GM12872 (cell line): ENCODE measurements at regions not wholly inside any gene's neighbourhood (a gene's known extent, or its start where the extent isn't known, plus 50 kb on each side); places are given as distances from the start of the nearest gene placed in this dataset.

ENCODE experiments used
- TF ChIP-seq, protein P1 (sequence below): IDR thresholded peaks from 3 replicates; pipeline ENCODE4 v1.5.1; 2011; ENCODE audit warnings: low read depth, mild to moderate bottlenecking, low read length, moderate library complexity; ENCODE audit not compliant: insufficient read depth

DNA sequence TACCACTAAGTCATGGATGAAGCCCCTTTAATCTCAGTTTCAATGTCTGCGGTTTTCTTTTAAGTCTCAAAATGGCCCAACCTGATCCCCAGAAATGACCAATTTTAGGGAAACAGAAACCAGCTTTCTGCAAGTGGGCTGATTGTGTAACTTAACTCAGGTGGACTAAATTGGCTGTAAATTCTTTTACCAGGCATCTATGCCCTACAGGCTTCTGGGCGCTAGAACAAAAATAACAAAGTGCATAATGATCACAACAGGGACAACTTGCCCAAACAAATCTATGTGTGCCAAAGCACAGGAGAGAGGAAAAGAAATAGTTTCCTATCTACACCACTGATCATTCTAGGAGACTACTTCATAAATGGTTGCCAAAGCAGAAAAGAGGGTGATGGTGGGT is 112.3 kb upstream of the SETBP1 start:
- TF ChIP-seq, protein P1, sequence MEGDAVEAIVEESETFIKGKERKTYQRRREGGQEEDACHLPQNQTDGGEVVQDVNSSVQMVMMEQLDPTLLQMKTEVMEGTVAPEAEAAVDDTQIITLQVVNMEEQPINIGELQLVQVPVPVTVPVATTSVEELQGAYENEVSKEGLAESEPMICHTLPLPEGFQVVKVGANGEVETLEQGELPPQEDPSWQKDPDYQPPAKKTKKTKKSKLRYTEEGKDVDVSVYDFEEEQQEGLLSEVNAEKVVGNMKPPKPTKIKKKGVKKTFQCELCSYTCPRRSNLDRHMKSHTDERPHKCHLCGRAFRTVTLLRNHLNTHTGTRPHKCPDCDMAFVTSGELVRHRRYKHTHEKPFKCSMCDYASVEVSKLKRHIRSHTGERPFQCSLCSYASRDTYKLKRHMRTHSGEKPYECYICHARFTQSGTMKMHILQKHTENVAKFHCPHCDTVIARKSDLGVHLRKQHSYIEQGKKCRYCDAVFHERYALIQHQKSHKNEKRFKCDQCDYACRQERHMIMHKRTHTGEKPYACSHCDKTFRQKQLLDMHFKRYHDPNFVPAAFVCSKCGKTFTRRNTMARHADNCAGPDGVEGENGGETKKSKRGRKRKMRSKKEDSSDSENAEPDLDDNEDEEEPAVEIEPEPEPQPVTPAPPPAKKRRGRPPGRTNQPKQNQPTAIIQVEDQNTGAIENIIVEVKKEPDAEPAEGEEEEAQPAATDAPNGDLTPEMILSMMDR, result no peak

DNA sequence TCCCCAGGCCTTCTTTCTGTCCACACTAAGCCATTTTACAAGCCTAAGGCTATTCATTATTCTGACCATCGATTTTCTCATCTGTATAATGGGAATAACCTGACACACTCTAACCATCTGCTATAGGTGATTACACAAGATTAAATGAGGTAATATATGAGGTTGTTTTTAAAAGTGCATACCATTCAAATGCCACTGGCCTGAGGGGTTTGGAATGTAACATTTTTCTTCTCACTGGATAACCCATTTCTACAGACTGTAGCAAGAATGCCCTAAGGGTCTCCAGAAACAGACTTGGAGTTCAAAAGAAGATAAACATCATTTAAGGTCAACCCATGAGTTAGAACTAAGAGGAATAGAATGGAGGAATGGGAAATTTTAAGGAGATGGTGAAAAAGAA is 111.7 kb upstream of the SETBP1 start:
- TF ChIP-seq, protein P1, result no peak

DNA sequence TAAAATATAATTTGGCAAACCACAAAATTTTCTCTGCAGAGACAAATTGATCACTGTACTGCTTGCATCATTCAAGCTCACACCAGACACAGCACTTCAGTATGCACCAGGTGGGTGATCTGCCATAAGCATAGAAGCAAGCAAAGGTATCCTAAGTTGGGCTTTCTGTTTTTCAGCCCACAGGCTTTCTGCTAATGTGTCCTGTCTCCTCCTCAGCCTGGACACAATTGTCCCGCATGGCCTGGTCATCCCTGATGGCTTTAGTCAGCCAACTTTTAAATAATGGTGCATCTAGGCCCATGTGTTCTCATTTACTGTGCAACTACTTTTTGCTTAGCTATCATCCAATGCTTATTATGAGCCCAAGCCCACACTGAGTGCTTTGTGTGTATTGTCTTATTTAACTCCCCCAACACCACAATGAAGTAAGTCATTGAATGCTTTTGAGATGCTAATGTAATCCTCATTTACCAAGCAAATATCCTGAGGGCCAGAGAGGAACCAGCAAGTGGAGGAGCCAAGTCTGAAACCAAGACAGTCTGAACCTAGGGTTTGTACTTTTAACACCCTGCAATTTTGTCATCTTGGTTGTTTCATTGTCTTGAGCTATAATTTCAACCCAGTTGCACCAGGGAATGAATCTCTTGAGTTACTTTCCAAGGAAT is 111.2 kb upstream of the SETBP1 start:
- TF ChIP-seq, protein P1, result no peak

DNA sequence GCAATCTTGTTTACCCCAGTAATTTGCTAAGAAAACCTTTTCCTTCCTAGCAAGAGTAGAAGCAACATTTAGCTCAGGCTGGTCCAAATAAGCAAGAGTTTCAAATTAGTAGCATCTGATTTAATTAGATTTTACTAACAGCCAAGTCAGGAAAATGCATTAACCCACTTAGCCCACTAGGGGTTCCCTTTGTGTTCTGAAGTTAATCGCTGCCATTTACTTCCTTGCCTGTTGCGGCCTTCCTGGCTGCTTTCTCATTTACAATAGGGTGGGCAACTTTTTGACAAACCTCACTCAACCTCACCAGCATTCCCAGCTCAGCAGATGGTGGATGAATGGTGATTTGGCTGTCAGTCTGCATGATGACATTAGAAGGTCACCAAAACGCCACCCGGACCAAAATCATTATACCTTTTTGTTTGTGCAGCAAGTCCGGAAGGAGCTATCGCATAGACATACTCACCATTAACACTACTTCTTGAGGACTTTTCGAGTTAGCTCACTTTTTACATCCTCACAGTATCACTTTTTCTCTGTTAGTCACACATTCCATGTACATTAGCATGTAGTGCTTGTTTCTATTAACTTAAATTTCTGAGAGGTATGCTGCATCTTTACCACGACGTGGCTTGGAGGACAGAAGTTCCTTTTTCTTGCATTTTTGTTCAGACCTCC is 101.5 kb upstream of the SETBP1 start:
- TF ChIP-seq, protein P1, result peak; percentile 73

DNA sequence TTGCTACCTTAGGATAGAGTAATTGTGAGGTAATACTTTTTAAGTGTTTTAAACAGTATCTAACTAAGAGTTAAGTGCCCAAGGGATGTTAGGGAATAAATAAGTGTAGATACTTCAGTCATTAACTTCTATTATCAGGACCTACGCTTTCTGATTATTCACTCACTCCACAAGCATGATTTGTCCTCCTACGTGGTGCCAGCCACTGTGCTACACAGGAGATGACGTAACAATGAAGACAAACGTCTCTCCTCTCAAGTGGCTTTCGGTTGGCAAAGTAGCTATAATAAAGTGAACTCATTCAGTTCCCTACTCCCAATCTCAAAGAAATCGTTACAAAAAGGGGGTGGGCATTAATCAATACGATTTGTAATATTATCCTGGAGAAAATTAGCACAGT is 100.9 kb upstream of the SETBP1 start:
- TF ChIP-seq, protein P1, result no peak

DNA sequence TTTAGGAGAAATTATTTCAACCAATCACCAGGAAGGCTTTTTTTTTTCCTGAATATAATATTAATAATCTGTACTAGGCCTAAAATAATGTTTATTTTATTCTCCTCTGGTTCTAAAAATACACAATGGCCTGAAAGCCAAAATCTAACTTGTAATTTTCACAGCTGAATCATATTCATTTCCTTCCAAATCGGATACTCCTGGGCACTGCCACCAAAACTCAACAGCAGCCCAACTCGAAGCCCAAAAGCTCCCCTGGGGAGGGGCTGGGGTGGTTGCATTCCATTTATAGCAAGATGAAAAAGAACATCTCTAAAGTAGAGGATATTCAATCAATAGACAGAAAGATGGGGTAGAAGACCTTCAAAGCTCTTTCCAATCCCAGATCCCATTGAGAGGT is 100.5 kb upstream of the SETBP1 start:
- TF ChIP-seq, protein P1, result no peak

DNA sequence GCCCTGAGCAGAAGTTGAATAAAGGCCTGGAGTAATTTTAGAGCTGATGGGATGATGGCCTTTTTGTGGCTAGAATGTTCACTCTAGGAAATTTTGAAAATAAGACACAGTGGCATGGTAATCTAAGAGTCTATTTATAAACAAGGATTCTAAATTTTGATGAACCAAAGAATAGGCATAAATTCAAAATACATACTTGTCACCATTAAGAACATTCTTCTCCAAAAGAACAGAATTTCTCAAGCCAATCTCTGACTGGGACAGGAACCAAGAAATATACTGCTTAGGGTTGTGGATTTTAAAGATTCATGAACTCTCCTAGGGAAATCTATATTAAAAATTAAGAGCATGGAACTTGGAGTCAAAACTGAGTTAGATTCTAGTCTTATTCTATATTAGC is 98.2 kb upstream of the SETBP1 start:
- TF ChIP-seq, protein P1, result no peak
